GM19324 (cell line): ENCODE measurements at regions not wholly inside any gene's neighbourhood (a gene's known extent, or its start where the extent isn't known, plus 50 kb on each side); places are given as distances from the start of the nearest gene placed in this dataset.

Source experiments
- ATAC-seq: cut with Tn5 transposase; IDR thresholded peaks from one replicate; pipeline ENCODE4 v1.9.1; 2021; ENCODE audit warnings: mild to moderate bottlenecking, moderate library complexity; ENCODE audit not compliant: unreplicated experiment, low FRiP score

GRCh38 chr22:47967831-47968230 is 1205.4 kb downstream of the TBC1D22A start:
- ATAC-seq: no peak

GRCh38 chr22:47966316-47966715 is 1203.9 kb downstream of the TBC1D22A start:
- no peak for ATAC-seq

GRCh38 chr22:47965896-47966295 is 1203.4 kb downstream of the TBC1D22A start:
- no peak for ATAC-seq

- ATAC-seq: no peak
Observed at GRCh38 chr22:47965066-47965465, 1202.6 kb downstream of the TBC1D22A start.

GRCh38 chr22:47963660-47964059 is 1201.2 kb downstream of the TBC1D22A start:
- ATAC-seq: no peak

- ATAC-seq: no peak
Observed at GRCh38 chr22:47957649-47958048, 1195.2 kb downstream of the TBC1D22A start.

- ATAC-seq: no peak
Observed at GRCh38 chr22:47954107-47954506, 1191.7 kb downstream of the TBC1D22A start.

GRCh38 chr22:47944941-47945340 is 1182.5 kb downstream of the TBC1D22A start:
- ATAC-seq: no peak

- no peak for ATAC-seq
Observed at GRCh38 chr22:47943729-47944700, 1181.6 kb downstream of the TBC1D22A start.

- no peak for ATAC-seq
Observed at GRCh38 chr22:47940211-47940610, 1177.8 kb downstream of the TBC1D22A start.

- no peak for ATAC-seq
Observed at GRCh38 chr22:47933891-47934290, 1171.4 kb downstream of the TBC1D22A start.

GRCh38 chr22:47933226-47933625 is 1170.8 kb downstream of the TBC1D22A start:
- ATAC-seq: no peak

- no peak for ATAC-seq
Observed at GRCh38 chr22:47929646-47930185, 1167.3 kb downstream of the TBC1D22A start.

GRCh38 chr22:47929073-47929472 is 1166.6 kb downstream of the TBC1D22A start:
- ATAC-seq: no peak

- no peak for ATAC-seq
Observed at GRCh38 chr22:47928631-47929030, 1166.2 kb downstream of the TBC1D22A start.

- ATAC-seq: no peak
Observed at GRCh38 chr22:47927648-47928210, 1165.3 kb downstream of the TBC1D22A start.

- ATAC-seq: no peak
Observed at GRCh38 chr22:47923011-47923427, 1160.6 kb downstream of the TBC1D22A start.

GRCh38 chr22:47921906-47922305 is 1159.5 kb downstream of the TBC1D22A start:
- ATAC-seq: no peak

- no peak for ATAC-seq
Observed at GRCh38 chr22:47920380-47920959, 1158.0 kb downstream of the TBC1D22A start.

- ATAC-seq: no peak
Observed at GRCh38 chr22:47919893-47920292, 1157.4 kb downstream of the TBC1D22A start.

GRCh38 chr22:47919001-47919441 is 1156.6 kb downstream of the TBC1D22A start:
- ATAC-seq: no peak
